OCI-LY3 (cell line): ENCODE measurements at regions not wholly inside any gene's neighbourhood (a gene's known extent, or its start where the extent isn't known, plus 50 kb on each side); places are given as distances from the start of the nearest gene placed in this dataset.

Experiments
- CTCF ChIP-seq: fragments of 200-600, 300-600 bp; sonication (generic); IDR thresholded peaks from 2 replicates; pipeline ENCODE4 v1.5.1; 2014; ENCODE audit warnings: antibody characterized with exemption, low read length, low read depth
- EZH2phosphoT487 ChIP-seq: fragments of 200-600 bp; shearing (Covaris generic); IDR thresholded peaks from 2 replicates; pipeline ENCODE4 v1.6.1; 2018; ENCODE audit warnings: antibody characterized with exemption, mixed run types, low read depth

DNA sequence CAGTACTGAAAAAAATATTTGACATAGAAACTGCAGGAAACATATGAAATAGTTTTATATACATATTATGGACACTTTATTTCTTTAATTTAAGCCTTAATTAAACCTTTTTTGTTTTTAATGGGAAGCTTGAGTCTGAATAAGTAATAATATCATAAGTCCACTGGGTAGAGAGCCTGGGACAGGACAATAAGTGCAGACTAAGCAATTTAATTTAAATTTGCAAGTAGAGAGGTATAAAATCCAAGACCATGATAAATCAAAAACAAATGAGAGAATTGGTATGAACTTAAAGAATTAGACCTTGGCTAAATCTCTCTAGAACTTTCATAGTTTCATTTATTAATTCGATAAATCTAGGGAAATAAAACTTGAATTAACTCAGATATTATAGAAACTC is 571.2 kb downstream of the ARAP2 start:
- no peak for TF ChIP-seq CTCF
- TF ChIP-seq EZH2phosphoT487, result no peak
